ACC112 (cell line): ENCODE measurements at regions not wholly inside any gene's neighbourhood (a gene's known extent, or its start where the extent isn't known, plus 50 kb on each side); places are given as distances from the start of the nearest gene placed in this dataset.
"Not testable (repeated sequence)": the region's sequence is repeated elsewhere in the genome, so short reads cannot be mapped to it uniquely, and the experiment has no call there.

Experiments used
- H2AFZ ChIP-seq: fragments of 200-600 bp; sonication (generic); one replicate; pipeline ENCODE4 v1.6.0; 2017; ENCODE audit warnings: antibody characterized with exemption, low read length; ENCODE audit not compliant: unreplicated experiment
- H3K27ac ChIP-seq: fragments of 200-600 bp; sonication (generic); 2 replicates; pipeline ENCODE4 v1.5.1; 2014; ENCODE audit warnings: low read depth, mild to moderate bottlenecking, antibody characterized with exemption, low read length, moderate library complexity
- H3K27me3 ChIP-seq: fragments of 200-600 bp; sonication (generic); 2 replicates; pipeline ENCODE4 v1.6.1; 2014; ENCODE audit warnings: mild to moderate bottlenecking, antibody characterized with exemption, low read length, moderate library complexity, mixed read lengths; ENCODE audit not compliant: insufficient read depth
- H3K36me3 ChIP-seq: fragments of 200-600 bp; sonication (generic); 2 replicates; pipeline ENCODE4 v1.6.1; 2016; ENCODE audit warnings: mild to moderate bottlenecking, antibody characterized with exemption, low read length, moderate library complexity, mixed read lengths; ENCODE audit not compliant: insufficient read depth
- H3K4me1 ChIP-seq: fragments of 200-600 bp; sonication (generic); one replicate; pipeline ENCODE4 v1.6.1; 2016; ENCODE audit warnings: low read length, mixed read lengths; ENCODE audit not compliant: insufficient read depth, unreplicated experiment, control insufficient read depth
- H3K4me3 ChIP-seq: fragments of 200-600 bp; sonication (generic); 2 replicates; pipeline ENCODE4 v1.5.1; 2014; ENCODE audit warnings: mild to moderate bottlenecking, low read depth, low read length
- H3K79me2 ChIP-seq: fragments of 200-600 bp; sonication (generic); one replicate; pipeline ENCODE4 v1.6.0; 2016; ENCODE audit warnings: low read length; ENCODE audit not compliant: control insufficient read depth, unreplicated experiment, insufficient read depth

DNA sequence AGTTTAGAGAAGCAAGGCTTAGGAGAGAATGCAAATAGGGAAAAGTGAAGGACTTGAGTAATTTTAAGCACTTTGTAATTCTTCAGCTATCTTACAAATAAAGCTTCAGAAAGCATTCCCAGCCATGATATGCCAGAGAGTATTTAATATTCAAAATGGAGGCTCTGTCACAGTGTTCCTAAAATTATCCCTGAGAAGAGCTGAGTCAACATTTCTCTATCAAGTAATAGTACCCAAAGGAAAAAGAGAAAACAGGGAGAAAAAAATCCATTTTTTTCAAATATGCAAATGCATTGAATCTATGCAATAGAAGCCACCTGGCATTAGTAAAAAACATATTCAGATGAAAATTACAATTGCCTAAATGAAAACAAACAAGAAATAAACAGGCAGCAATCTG is 392.6 kb upstream of the FAM174A start:
- no peaks in the 10 kb centered on the region for H3K36me3 ChIP-seq
- no peaks in the 10 kb centered on the region for H3K27me3 ChIP-seq
- H3K4me1 ChIP-seq = no peaks in the 10 kb centered on the region
- no peaks in the 10 kb centered on the region for H3K79me2 ChIP-seq
- no peak overlapping the region for H2AFZ ChIP-seq
- no peak overlapping the region for H3K27ac ChIP-seq
- no peak overlapping the region for H3K4me3 ChIP-seq

DNA sequence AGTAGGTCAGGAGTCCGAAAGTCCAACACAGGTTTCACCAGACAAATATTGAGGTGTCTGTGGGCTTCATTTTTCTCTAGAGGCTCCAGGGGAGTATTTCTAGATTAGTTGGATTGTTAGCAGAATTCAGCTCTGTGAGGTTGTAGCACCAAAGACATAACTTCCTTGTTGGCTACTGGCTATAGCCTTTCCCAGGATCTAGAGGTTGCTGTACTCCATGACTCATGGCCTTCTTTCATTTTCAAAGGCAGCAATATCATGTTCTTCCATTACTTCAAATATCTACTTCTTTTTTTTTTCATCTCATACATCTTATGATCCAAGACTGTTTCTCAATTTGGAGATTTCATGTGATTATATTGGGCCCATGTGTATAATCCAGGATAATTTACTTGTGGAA is 404.0 kb upstream of the FAM174A start:
- Histone ChIP-seq H3K27me3 (no peaks in the 10 kb centered on the region), H3K36me3 (no peaks in the 10 kb centered on the region)

DNA sequence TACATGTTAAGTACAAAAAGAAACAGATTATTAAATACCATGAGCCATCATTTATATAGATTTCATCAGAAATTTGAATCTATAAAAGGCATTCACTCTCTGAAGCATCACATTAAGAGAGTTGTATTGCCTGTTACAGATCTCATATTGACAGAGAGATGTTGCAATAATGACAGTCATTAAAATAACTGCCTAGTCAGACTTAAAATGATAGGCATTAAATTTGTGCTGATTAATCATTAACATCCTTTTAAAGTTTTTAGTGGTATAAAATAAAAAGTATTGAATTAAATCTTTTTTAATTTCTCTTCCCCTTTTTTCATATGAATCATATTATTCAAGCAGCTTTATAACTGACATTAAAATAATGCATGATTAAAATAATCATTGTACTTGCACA is 404.9 kb upstream of the FAM174A start:
- Histone ChIP-seq H3K27me3 (no peaks in the 10 kb centered on the region), H3K27ac (no peak overlapping the region), H3K79me2 (no peaks in the 10 kb centered on the region), H3K4me3 (no peak overlapping the region), H2AFZ (no peak overlapping the region), H3K36me3 (no peaks in the 10 kb centered on the region), H3K4me1 (no peaks in the 10 kb centered on the region)

More for the DNA sequence above, 404.0 kb upstream of the FAM174A start:
- no peak overlapping the region for H3K4me3 ChIP-seq
- no peaks in the 10 kb centered on the region for H3K79me2 ChIP-seq
- no peaks in the 10 kb centered on the region for H3K4me1 ChIP-seq
- no peak overlapping the region for H3K27ac ChIP-seq
- H2AFZ ChIP-seq = no peak overlapping the region

DNA sequence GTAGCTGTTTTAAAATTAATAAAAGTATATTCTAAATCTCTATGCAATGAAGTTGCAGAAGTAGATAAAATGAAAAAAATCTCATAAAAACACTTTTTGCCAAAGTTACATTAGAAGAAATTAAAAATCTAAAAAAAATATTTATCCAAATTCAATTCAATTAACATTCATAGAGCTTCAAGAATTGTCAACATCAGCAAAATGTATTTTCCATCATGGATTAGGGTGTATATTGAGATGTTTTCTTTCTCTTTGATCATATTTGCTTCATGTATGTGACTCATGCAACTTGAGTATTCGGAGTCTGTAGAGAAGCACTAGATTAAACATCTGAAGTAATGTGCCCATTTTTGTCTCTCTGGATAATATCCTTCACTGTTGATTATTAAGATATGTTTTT is 415.3 kb upstream of the FAM174A start:
- Histone ChIP-seq H2AFZ (no peak overlapping the region), H3K27ac (no peak overlapping the region), H3K4me3 (no peak overlapping the region), H3K36me3 (no peaks in the 10 kb centered on the region), H3K79me2 (no peaks in the 10 kb centered on the region), H3K4me1 (no peaks in the 10 kb centered on the region), H3K27me3 (no peaks in the 10 kb centered on the region)

DNA sequence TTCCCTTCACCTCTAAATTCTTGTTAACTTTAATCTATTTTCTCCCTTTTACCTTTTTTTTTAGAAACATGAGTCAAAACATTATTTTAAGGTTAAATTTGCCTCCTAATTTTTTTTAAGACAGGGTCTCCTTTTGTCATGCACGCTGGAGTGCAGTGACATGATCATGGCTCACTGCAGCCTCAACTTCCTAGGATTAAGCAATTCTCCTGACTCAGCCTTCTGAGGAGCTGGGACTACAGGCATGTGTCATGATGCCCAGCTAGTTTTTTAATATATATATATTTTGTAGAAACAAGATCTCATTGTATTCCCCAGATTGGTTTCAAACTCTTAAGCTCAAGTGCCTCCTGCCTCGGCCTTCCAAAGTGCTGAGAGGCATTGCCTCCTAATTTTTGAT is 424.7 kb upstream of the FAM174A start:
- H3K4me3 ChIP-seq = no peak overlapping the region
- H3K36me3 ChIP-seq = no peaks in the 10 kb centered on the region
- no peak overlapping the region for H2AFZ ChIP-seq
- H3K79me2 ChIP-seq = no peaks in the 10 kb centered on the region
- no peaks in the 10 kb centered on the region for H3K27me3 ChIP-seq
- H3K27ac ChIP-seq = no peak overlapping the region
- no peaks in the 10 kb centered on the region for H3K4me1 ChIP-seq

DNA sequence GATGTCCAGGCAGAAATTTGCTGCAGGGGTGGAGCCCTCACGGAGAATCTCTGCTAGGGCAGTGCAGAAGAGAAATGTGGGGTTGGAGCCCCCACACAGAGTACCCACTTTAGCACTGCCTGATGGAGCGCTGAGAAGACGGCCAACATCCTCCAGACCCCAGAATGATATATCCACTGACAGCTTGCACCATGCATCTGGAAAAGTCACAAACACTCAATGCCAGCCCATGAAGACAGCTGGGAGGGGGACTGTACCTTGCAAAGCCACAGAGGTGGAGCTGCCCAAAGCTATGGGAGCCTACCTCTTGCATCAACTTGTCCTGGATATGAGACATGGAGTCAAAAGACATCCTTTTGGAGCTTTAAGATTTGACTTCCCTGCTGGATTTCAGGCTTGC is 426.3 kb upstream of the FAM174A start:
- Histone ChIP-seq H3K79me2 (no peaks in the 10 kb centered on the region), H2AFZ (no peak overlapping the region), H3K27me3 (no peaks in the 10 kb centered on the region), H3K4me3 (no peak overlapping the region), H3K36me3 (no peaks in the 10 kb centered on the region), H3K4me1 (no peaks in the 10 kb centered on the region), H3K27ac (no peak overlapping the region)

DNA sequence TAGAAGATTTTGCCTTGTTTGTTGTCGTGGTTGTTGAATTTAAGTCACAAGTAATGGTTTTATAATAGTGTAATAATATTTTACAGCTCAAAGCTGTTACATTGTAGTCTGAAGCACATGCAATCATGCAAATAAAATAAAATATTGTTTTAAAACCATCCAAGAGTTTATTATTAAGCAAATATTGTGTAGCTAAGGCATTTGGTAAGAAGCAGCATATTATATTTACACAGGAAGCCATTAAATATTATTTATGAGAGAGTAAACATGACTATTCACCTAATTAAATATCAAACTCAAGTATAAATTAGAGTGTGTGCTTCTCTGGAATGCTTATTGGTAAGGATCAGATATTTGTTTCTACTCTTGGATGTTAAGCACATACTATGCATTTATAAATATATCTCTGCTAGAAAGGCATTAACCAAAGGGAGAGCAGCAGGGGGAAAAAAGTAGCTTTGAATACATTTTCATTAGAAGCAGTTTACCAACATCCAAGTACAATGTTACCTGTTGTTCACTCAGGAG is 431.5 kb upstream of the FAM174A start:
- H3K4me1 ChIP-seq, H3K36me3 ChIP-seq, H3K27me3 ChIP-seq, H3K79me2 ChIP-seq, H3K4me3 ChIP-seq, H3K27ac ChIP-seq, H2AFZ ChIP-seq: not testable (repeated sequence)

DNA sequence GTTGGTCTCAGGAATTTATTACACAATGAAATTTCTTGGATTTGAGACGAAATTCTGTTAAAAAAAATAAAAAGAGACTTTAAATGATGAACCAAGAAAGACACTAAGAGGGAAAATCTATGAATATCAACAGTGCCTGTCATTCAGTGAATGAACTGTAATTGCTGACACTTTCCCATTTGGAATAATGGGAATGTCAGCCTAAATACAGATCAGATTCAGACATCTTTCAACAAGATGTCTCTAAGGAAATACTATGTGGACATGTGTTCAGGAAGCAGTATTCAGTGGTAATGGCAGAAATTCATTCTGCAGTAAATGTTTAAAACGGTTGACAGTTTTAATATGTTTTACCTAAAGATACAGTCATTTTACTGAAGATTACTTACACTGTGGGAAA is 433.7 kb upstream of the FAM174A start:
- H3K4me1 ChIP-seq, H3K27me3 ChIP-seq: not testable (repeated sequence)

DNA sequence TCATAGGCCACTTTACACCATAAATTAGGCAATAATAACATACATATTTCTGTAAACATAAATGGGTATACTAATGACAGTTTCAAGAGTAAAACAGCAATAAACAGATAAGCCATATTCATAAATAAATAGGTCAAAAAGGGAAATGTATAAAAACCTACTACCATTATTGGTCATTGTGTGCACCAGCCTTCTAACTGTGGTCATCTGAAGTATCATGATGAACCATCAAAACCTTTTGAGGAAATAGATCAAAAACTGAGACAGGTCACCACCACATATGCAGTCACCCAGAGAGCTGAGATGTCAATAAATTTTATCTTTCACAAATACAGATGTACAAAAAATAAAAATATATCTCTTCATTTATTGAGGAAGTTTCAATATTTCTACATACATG is 438.8 kb upstream of the FAM174A start:
- not testable (repeated sequence) for H2AFZ ChIP-seq, H3K27me3 ChIP-seq, H3K4me1 ChIP-seq, H3K27ac ChIP-seq, H3K4me3 ChIP-seq, H3K36me3 ChIP-seq, H3K79me2 ChIP-seq

More for the DNA sequence above, 433.7 kb upstream of the FAM174A start:
- not testable (repeated sequence) for H3K79me2 ChIP-seq, H3K36me3 ChIP-seq, H3K4me3 ChIP-seq, H3K27ac ChIP-seq, H2AFZ ChIP-seq

DNA sequence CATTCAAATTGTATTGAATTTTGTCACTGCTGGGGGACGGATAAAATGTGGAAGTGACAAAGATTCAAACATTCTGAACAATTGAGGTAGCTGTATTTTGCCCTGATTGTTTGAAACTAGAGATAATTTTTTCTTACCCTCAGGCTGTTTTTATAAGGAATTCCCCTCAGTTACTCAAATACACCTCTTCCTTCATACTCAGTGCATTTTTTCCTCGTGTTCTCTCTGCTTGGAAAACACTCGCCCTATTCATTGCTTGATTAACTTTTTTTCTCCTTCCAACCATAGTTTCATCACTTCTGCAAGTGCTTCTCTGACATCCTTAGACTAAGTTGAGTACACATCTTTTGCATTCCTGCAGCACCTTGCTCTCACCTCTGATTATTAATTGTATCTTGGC is 454.5 kb upstream of the FAM174A start:
- H3K27me3 ChIP-seq, H3K4me1 ChIP-seq, H3K79me2 ChIP-seq, H2AFZ ChIP-seq, H3K27ac ChIP-seq, H3K36me3 ChIP-seq, H3K4me3 ChIP-seq: not testable (repeated sequence)

DNA sequence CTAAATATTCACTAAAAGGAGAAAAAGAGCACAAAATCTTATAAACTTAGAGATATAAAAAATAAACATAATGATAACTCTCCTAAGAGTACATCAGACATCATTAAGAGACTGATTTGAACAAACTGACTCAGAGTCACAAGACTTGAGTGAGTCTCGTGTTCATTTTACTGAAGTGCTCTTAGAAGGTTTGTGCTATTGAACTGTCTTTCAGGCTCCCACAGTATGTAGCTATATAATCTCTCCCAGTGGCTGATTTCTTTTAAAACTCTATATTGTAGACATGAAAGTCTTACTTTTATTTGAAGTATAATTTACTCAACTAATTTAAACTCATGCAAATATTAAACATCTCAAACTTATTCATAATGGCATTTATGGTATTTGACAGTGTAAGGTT is 456.0 kb upstream of the FAM174A start:
- not testable (repeated sequence) for H3K36me3 ChIP-seq, H3K4me3 ChIP-seq, H3K27ac ChIP-seq

DNA sequence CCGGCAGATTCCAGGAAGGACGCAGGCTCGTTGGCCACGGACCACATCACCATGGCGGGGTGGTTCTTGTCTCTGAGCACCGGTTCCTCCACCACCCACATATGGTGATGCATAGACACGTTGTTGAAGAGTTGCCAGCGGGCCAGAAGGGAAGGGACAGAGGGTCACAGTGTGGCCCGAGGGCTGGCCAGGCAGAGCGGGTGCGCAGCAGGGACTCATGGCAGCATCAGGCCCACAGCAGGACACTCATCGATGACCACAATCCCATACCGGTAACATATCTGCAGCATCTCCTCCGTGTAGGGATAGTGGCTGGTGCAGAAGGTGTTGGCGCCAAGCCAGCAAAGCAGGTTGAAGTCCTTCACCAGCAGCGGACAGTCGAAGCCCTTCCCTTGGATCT is 469.2 kb upstream of the FAM174A start:
- H3K36me3 ChIP-seq, H3K4me3 ChIP-seq, H3K4me1 ChIP-seq, H2AFZ ChIP-seq, H3K27me3 ChIP-seq, H3K27ac ChIP-seq, H3K79me2 ChIP-seq: not testable (repeated sequence)

More for the DNA sequence above, 456.0 kb upstream of the FAM174A start:
- not testable (repeated sequence) for H2AFZ ChIP-seq, H3K4me1 ChIP-seq, H3K27me3 ChIP-seq, H3K79me2 ChIP-seq
